HG03175 (cell line): ENCODE measurements at regions not wholly inside any gene's neighbourhood (a gene's known extent, or its start where the extent isn't known, plus 50 kb on each side); places are given as distances from the start of the nearest gene placed in this dataset.
A peak's percentile ranks its signal among the peaks of the same experiment; 100 is the strongest.

Experiments used
- ATAC-seq: cut with Tn5 transposase; IDR thresholded peaks from one replicate; pipeline ENCODE4 v1.9.1; 2021; ENCODE audit warnings: mild to moderate bottlenecking, moderate library complexity; ENCODE audit not compliant: unreplicated experiment

- ATAC-seq = no peak
These were observed 70.2 kb downstream of the CLDN1 start for GRCh38 chr3:190252080-190252479.

- no peak for ATAC-seq
These were observed 72.8 kb downstream of the CLDN1 start for GRCh38 chr3:190249414-190249813.

GRCh38 chr3:190242147-190242546, 80.1 kb downstream of the CLDN1 start:
- ATAC-seq = no peak

DNA sequence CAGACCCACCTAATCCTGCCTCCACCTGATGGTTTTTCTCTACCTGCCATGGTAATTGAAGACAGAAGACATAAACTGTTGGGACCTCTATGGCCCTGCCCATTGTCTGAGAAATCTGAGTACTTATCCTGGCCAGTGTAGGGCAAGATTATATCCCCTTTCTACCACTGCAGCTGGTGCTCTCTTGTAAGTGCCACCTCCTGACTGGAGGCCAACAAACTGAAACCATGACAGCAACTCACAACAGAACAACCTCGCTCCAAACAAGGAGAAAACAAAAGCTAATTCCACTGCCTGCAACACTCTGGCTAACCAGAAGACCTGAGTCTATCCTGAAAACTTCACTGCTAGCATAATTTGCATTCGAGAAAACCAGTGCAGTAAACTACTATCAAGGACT, 82.9 kb downstream of the CLDN1 start:
- ATAC-seq = no peak

- no peak for ATAC-seq
These were observed 83.4 kb downstream of the CLDN1 start for GRCh38 chr3:190238871-190239270.

DNA sequence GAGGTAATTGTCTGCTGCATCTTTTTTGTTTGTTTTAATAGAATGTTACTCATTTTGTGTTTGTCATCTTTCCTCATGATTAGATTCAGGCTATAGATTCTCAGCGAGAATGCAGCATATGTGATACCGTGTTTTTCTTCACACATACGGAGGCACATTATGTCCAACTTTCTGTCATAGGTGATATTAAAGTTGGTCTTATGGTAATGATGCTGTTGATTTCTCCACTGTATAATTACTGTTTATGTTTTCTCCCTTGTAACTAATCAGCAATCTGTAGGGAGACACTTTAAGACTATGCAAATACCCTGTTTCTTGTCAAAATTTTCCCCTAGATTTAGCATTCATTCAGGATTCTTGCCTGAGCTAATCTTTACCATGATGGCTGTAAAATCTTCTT, 87.6 kb downstream of the CLDN1 start:
- ATAC-seq = no peak

DNA sequence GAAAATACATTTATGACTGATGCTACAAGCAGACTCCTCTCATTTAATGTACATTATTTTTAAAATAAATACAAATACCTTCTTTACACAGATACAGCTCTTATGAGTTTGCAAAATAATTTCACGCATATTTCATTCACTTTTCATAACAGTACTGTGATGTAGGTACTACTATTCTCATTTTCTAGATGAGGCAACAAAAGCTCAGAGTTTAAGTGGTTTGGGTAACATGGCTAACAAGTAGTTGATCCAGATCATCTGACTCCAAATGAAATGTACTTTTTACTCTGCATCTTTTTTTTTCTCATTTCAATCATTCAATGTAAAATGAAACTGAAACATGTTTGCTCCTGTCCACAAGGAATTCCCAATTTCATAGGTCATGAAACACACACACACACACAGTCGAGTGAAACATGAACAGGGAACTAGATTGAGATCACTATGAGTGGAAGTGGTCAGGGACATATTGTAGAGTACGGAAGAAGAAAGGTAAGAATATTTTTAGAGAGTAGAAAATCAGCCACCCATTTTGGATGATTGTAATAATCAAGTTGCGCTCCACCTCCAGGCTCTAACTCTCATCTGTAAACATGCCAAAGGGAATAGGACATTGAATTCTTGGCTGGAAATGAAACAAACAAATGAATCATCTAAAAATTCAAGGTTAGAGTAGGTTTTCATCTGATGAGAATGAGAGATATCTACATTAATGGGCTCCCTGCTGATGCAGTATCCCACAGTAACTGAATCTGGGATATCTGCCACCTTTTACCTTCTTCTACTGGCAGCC, 92.4 kb downstream of the CLDN1 start:
- no peak for ATAC-seq

- ATAC-seq = no peak
These were observed 95.2 kb downstream of the CLDN1 start for GRCh38 chr3:190227064-190227463.

DNA sequence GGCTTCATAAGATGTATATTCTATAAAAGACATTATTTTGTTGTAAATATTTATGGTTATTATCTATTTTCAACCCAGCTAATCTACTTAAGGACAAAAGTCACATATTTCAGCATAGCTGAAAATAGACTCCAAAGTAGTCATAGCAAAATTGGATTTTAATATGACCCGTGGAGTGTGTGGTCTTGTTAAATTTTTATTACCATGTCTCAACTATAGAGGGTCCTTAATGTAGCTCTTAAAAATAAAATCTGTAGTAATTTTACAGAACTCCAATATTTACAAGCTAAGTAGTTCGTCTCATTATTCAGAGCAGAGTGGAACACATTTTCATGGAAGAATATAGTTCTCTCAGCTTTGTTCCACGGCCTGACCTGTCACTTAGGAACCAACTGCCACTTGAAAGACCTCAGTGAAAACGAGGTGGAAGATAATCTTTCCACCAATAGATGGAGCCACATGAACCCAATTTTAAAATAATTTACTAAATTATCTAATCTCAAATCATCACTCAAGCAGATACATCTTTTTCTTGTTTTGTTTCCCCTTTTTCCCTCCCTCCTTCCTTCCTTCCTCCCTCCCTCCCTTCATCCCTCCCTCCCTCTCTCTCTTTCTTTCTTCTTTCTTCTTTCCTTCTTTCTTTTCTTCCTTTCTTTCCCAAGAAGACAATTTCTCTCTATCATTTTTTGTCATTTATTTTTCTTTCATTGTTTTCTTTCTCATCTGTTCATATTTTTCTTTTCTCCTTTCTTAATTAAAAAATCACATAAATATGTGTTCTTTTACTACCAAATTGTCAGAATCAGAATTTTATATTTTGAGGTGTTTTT, 97.2 kb downstream of the CLDN1 start:
- no peak for ATAC-seq

- ATAC-seq = no peak
These were observed 97.8 kb downstream of the CLDN1 start for GRCh38 chr3:190224456-190224855.

DNA sequence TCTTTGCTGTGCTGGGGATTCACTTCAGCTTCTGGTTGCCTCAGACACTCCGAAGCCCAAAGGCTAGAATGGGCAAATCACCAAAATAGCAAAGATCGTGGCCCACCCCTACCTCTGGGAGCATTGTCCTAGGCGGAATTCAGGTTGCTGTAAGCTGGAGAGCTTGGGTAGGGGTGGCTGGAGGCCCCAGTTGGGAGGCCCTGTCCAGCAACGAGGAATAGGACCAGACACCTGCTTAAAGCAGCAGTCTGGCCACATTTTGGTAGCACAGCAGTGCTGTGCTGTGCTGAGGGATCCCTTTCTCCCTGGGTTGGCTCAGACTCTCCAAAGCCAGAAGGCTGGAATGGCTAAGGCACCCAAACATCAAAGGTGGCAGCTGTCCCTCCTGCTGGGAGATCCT, 99.3 kb downstream of the CLDN1 start:
- no peak for ATAC-seq

DNA sequence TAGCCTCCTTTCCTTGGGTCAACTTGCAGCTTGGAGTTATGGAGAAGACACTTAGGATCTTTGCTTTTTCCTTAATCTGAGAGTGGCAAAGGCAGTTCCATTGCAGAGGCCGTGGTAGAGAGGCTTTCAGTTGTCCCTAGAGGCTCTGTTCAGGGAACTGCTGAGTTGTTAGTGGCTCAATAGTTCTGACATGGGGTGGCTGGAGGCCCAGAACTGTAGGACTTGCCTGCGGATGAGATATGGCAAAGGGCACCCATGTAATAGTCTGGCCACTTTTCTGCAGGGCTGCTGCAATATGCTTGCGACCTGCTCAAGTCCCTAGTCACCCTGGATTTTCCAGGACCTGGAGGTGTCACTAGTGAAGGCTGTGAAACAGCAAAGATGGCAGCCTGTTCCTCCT, 99.9 kb downstream of the CLDN1 start:
- no peak for ATAC-seq

DNA sequence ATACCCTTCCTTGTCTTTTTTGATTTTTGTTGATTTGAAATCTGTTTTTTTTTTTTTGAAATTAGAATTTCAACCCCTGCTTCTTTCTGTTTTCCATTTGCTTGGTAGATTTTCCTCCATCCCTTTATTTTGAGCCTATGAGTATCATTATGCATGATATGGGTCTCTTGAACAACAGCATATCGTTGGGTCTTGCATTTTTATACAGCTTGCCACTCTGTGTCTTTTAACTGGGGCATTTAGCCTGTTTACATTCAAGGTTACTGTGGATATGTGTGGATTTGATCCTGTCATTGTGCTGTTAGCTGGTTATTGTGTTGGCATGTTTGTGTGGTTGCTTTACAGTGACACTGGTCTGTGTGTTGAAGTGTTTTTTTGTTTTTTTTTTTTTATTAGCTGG, 99.7 kb upstream of the P3H2 start:
- no peak for ATAC-seq

DNA sequence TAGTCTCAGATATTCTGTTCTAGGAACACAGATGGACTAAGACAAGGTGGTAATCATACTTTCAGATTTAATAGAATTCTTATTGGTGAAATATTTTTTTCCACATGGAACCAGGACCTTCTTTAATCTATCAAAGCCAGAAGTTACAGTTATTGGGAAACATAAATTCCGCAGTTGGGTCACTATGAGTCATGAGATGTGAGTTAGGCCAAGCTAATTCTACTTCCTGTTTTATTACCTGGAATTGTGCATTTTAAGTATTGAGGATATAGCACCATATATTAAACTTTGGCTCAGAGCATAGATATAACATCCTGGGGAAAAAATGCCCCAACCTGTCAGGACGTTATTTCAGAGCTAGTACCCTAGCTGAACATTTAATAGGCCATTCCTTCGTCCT, 96.4 kb upstream of the P3H2 start:
- no peak for ATAC-seq

DNA sequence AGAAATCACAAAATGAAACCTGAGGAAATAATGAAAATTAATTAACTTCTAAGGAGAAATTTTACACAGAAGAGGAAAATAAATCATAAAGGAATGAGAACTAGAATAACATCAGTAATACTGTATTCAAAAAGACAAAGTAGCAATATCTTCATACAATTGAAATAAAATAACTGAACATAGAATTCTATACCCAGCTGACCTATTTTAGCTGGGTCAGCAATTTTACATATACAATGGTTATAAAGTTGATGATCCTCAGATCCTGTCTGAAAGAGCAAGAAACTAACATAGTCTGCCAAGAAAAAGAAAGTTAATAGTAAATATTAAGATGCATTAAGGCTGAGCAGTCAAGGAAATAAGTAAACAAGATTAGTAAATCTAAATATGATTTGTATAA, 93.0 kb upstream of the P3H2 start:
- ATAC-seq = no peak

- ATAC-seq = no peak
These were observed 89.9 kb upstream of the P3H2 start for GRCh38 chr3:190210608-190211007.

GRCh38 chr3:190209533-190209932, 88.8 kb upstream of the P3H2 start:
- ATAC-seq = no peak

- ATAC-seq = no peak
These were observed 87.5 kb upstream of the P3H2 start for GRCh38 chr3:190208196-190208595.

GRCh38 chr3:190205739-190206138, 85.0 kb upstream of the P3H2 start:
- ATAC-seq = peak; percentile 54

- ATAC-seq = no peak
These were observed 83.5 kb upstream of the P3H2 start for GRCh38 chr3:190204200-190204599.

DNA sequence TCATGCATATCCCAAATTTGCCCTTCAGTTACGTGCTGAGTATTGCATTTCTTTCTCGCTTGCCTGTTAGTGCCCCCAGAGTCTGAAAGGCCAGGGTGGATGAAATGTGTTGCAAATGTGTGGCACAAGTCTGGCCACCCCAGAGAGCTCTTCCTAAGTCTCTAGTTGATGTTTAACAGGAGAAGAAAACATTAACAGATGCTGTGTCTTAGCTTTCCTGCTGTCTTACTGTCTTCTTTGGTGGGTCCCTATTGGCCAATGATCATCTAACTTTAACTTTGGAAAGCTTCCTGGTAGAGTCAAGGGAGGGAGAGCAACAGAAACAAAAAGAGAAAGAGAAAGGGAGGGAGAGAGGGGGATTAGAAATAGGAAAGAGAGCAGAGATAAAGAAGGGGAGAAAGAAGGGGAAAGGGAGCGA, 76.7 kb upstream of the P3H2 start:
- no peak for ATAC-seq

GRCh38 chr3:190194506-190194905, 73.8 kb upstream of the P3H2 start:
- no peak for ATAC-seq
